ENCODE measurements at regions not wholly inside any gene's neighbourhood (a gene's known extent, or its start where the extent isn't known, plus 50 kb on each side); places are given as distances from the start of the nearest gene placed in this dataset.

- Histone ChIP-seq H3K27ac (ENCODE audit: low read depth in 1 of 2, low read length in 2 of 2) (no peak overlapping the region), H3K4me3 (replicated peaks in 1 of 3; ENCODE audit: low read depth in 2 of 3, low read length in 3 of 3) (no peak overlapping the region), H3K79me2 (ENCODE audit: insufficient read depth, low read length) (no peaks in the 10 kb centered on the region), H3K9ac (ENCODE audit: insufficient read depth, low read length, poor library complexity, severe bottlenecking) (no peak overlapping the region), H3K9me3 (replicated peaks in 1 of 2; ENCODE audit: control insufficient read depth in 1 of 2, insufficient read depth in 1 of 2, low read length in 2 of 2) (peaks cover 0 to 6% of the 10 kb centered on the region in 2 donors), H2AFZ (ENCODE audit: insufficient read depth, low read depth, low read length, poor library complexity, severe bottlenecking) (no peak overlapping the region), H4K20me1 (ENCODE audit: insufficient read depth, low read length) (no peaks in the 10 kb centered on the region), H3K4me2 (replicated peaks; ENCODE audit: extremely low read depth, low read length, poor library complexity, severe bottlenecking) (no peak overlapping the region), H3K36me3 (replicated peaks in 1 of 2; ENCODE audit: control insufficient read depth in 1 of 2, insufficient read depth in 2 of 2, low read length in 2 of 2) (no peaks in the 10 kb centered on the region), H3K27me3 (ENCODE audit: control insufficient read depth in 2 of 2, insufficient read depth in 2 of 2, low read length in 2 of 2) (no peaks in the 10 kb centered on the region), H3K4me1 (ENCODE audit: control insufficient read depth in 1 of 2, insufficient read depth in 2 of 2, low read length in 2 of 2) (peaks cover 13 to 28% of the 10 kb centered on the region in 2 donors)
- DNase-seq = no peak
- H3K36me3 Mint-ChIP-seq = no peaks in the 10 kb centered on the region
- H3K4me3 Mint-ChIP-seq = no peak overlapping the region
- H3K4me1 Mint-ChIP-seq = peaks cover 50% of the 10 kb centered on the region
- H3K9me3 Mint-ChIP-seq = peaks cover 0 to 6% (median 4%) of the 10 kb centered on the region in 7 donors
- H3K27me3 Mint-ChIP-seq (ENCODE audit: low read depth in 3 of 3) = no peaks in the 10 kb centered on the region
- intact Hi-C loops (cut with micrococcal nuclease) = no loop called here
- no peak for TF ChIP-seq CTCF (IDR thresholded peaks at IDR 0.05)
- H3K27ac Mint-ChIP-seq = no peak overlapping the region
- WGBS (ENCODE audit: insufficient coverage) = 100% methylated on average over 1 of the region's 3 CpGs
Observed at GRCh38 chr9:89715881-89716280, 111.1 kb downstream of the GADD45G start.

- TF ChIP-seq CTCF (IDR thresholded peaks at IDR 0.05) = no peak
- Histone ChIP-seq H3K27ac (ENCODE audit: low read depth in 1 of 2, low read length in 2 of 2) (no peak overlapping the region), H3K9me3 (replicated peaks in 1 of 2; ENCODE audit: control insufficient read depth in 1 of 2, insufficient read depth in 1 of 2, low read length in 2 of 2) (peaks cover 0 to 6% of the 10 kb centered on the region in 2 donors), H3K79me2 (ENCODE audit: insufficient read depth, low read length) (no peaks in the 10 kb centered on the region), H3K4me1 (ENCODE audit: control insufficient read depth in 1 of 2, insufficient read depth in 2 of 2, low read length in 2 of 2) (peaks cover 19 to 28% of the 10 kb centered on the region in 2 donors), H3K4me2 (replicated peaks; ENCODE audit: extremely low read depth, low read length, poor library complexity, severe bottlenecking) (no peak overlapping the region), H4K20me1 (ENCODE audit: insufficient read depth, low read length) (no peaks in the 10 kb centered on the region), H3K27me3 (ENCODE audit: control insufficient read depth in 2 of 2, insufficient read depth in 2 of 2, low read length in 2 of 2) (no peaks in the 10 kb centered on the region), H2AFZ (ENCODE audit: insufficient read depth, low read depth, low read length, poor library complexity, severe bottlenecking) (no peak overlapping the region), H3K9ac (ENCODE audit: insufficient read depth, low read length, poor library complexity, severe bottlenecking) (no peak overlapping the region), H3K36me3 (replicated peaks in 1 of 2; ENCODE audit: control insufficient read depth in 1 of 2, insufficient read depth in 2 of 2, low read length in 2 of 2) (no peaks in the 10 kb centered on the region), H3K4me3 (replicated peaks in 1 of 3; ENCODE audit: low read depth in 2 of 3, low read length in 3 of 3) (no peak overlapping the region)
- no peak for DNase-seq
- peaks cover 0 to 6% (median 4%) of the 10 kb centered on the region in 7 donors for H3K9me3 Mint-ChIP-seq
- H3K4me3 Mint-ChIP-seq = no peak overlapping the region
- peaks cover 53% of the 10 kb centered on the region for H3K4me1 Mint-ChIP-seq
- no peak overlapping the region for H3K27ac Mint-ChIP-seq
- H3K36me3 Mint-ChIP-seq = no peaks in the 10 kb centered on the region
- intact Hi-C loops (cut with micrococcal nuclease) = no loop called here
- H3K27me3 Mint-ChIP-seq (ENCODE audit: low read depth in 3 of 3) = no peaks in the 10 kb centered on the region
- WGBS (ENCODE audit: insufficient coverage) = 13% methylated on average over 3 of the region's 3 CpGs
Observed at GRCh38 chr9:89716559-89716958, 111.7 kb downstream of the GADD45G start.
